ENCODE measurements at regions not wholly inside any gene's neighbourhood (a gene's known extent, or its start where the extent isn't known, plus 50 kb on each side); places are given as distances from the start of the nearest gene placed in this dataset.
"Not testable (repeated sequence)": the region's sequence is repeated elsewhere in the genome, so short reads cannot be mapped to it uniquely, and the experiment has no call there.

DNA sequence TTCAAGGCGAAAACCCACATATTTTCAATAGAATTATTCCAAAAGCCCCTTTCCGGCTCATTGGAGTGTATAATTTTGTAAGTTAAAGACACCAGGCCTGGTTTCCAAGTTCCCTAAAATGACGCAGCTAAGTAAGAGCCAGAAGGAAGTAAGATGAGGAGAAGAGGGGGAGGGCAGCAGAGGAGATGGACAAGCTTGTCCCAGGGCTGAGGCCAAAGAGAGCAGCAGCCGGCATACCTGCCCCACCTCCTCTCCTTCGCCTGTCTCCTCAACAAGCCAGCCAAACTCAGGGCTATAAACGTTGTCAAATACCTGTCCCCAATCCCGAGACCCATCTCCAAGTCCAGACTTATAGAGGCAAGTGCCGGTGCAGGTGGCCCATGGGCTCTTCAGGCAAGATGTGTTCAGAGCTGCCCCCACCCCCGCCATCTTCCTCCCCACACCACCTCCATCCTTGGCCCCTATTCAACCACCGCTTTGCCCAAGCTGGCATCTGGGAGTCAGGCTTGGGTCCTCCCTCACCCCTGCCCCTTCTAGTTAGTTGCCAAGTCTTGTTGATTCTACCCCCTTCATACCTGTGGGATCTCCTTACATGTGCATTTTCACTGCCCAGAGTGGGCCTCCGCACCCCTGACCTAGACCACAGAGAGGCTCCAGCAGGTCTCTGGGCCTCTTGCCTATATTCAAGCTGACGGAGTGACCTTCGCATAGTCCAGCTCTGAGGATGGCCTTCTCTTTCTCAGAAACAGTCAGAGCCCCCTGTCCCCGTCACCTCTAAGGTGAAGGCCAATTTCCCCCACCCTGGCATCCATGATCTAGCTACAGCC lies 75.7 kb upstream of the SIRPA start:
- no peak for DNase-seq (ENCODE audit: low read depth)
- TF ChIP-seq, protein P1, sequence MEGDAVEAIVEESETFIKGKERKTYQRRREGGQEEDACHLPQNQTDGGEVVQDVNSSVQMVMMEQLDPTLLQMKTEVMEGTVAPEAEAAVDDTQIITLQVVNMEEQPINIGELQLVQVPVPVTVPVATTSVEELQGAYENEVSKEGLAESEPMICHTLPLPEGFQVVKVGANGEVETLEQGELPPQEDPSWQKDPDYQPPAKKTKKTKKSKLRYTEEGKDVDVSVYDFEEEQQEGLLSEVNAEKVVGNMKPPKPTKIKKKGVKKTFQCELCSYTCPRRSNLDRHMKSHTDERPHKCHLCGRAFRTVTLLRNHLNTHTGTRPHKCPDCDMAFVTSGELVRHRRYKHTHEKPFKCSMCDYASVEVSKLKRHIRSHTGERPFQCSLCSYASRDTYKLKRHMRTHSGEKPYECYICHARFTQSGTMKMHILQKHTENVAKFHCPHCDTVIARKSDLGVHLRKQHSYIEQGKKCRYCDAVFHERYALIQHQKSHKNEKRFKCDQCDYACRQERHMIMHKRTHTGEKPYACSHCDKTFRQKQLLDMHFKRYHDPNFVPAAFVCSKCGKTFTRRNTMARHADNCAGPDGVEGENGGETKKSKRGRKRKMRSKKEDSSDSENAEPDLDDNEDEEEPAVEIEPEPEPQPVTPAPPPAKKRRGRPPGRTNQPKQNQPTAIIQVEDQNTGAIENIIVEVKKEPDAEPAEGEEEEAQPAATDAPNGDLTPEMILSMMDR (IDR thresholded peaks at IDR 0.05; ENCODE audit: insufficient read depth, low read depth, low read length, missing control alignments): no peak
- no peak overlapping the region for H3K4me3 ChIP-seq (ENCODE audit: low read depth, low read length)

DNA sequence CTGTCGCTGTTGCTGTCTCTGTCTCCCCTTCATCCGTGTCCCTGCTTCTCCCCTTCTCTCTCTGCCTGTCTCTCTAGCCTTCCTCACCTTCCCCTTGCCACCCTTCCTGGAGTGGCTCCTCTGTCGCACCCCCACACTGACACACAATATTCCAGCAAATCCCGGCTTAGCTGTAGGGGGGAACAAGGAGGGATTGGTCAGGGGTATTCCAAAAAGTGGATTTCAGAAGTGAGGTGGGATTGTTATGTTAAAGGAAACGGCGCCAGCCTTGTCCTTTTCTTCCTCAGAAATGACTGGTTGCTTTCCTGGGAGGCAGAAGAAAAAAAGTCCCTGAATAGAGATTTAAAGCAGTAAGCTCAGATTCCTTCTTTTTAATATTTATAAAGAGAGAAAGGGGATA lies 76.3 kb upstream of the SIRPA start:
- no peak overlapping the region for H3K4me3 ChIP-seq (ENCODE audit: low read depth, low read length)
- no peak for DNase-seq (ENCODE audit: low read depth)
- TF ChIP-seq, protein P1 (IDR thresholded peaks at IDR 0.05; ENCODE audit: insufficient read depth, low read depth, low read length, missing control alignments): no peak

DNA sequence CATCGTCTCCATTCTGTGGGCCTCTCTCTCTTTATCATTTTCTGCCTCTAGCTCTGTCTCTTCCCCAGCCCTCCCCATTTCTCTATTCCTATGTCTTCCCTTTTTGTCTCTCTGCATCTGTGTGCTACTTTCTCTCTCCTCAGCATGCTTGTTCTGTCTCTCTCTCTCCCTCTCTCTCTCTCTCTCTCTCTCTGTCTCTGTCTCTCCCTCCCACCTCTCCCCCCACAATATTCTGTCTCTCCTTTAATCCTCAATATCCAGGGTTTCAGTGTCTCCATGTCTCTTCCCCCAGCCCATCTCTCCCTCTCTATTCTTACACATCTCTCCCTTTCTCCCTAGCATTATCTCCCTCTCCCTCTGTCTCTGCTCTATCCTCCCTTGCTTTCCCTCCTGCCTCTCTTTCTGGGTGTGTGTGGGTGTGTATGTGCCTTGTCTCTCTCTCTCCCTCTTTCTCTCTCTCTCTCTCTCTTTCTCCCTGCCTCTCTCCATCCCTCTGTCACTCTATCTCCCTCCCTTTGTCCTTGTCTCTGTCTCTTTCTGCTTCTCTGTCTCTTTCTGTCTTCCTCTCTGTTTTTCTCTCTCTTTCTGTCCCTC lies 76.9 kb upstream of the SIRPA start:
- TF ChIP-seq, protein P1 (IDR thresholded peaks at IDR 0.05; ENCODE audit: insufficient read depth, low read depth, low read length, missing control alignments): no peak
- no peak for DNase-seq (ENCODE audit: low read depth)
- no peak overlapping the region for H3K4me3 ChIP-seq (ENCODE audit: low read depth, low read length)

DNA sequence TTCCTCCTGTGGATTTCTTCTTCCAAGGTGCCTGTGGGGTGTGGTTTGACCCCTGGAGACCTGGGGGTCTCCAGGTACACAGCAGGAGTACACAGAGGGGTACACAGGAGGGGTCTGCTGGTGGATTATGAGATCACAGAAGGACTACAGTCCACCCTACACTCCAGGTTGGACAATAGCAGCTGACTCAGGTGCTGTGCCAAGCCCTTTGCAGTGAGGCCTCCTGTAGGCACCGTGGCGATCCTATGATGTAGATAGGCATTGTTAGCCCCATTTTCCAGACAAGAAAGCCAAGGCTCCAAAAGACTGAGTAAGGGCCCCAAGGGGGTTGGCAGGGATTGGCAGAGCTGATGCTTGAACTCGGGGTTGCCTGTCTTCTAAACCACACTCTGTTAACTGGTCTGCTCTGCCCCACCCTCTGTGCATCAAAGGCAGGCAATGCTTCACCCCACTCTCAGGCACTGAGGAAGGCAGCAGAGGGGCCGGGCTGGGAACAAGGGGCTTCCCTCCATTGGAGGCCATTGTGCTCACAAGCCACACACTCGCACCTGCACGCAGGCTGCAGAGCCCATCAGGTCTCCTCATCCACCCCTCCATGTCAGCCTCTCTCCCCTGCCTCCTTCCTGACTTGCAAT lies 77.5 kb upstream of the SIRPA start:
- DNase-seq (ENCODE audit: low read depth): no peak
- H3K4me3 ChIP-seq (ENCODE audit: low read depth, low read length): no peak overlapping the region
- TF ChIP-seq, protein P1 (IDR thresholded peaks at IDR 0.05; ENCODE audit: insufficient read depth, low read depth, low read length, missing control alignments): no peak

DNA sequence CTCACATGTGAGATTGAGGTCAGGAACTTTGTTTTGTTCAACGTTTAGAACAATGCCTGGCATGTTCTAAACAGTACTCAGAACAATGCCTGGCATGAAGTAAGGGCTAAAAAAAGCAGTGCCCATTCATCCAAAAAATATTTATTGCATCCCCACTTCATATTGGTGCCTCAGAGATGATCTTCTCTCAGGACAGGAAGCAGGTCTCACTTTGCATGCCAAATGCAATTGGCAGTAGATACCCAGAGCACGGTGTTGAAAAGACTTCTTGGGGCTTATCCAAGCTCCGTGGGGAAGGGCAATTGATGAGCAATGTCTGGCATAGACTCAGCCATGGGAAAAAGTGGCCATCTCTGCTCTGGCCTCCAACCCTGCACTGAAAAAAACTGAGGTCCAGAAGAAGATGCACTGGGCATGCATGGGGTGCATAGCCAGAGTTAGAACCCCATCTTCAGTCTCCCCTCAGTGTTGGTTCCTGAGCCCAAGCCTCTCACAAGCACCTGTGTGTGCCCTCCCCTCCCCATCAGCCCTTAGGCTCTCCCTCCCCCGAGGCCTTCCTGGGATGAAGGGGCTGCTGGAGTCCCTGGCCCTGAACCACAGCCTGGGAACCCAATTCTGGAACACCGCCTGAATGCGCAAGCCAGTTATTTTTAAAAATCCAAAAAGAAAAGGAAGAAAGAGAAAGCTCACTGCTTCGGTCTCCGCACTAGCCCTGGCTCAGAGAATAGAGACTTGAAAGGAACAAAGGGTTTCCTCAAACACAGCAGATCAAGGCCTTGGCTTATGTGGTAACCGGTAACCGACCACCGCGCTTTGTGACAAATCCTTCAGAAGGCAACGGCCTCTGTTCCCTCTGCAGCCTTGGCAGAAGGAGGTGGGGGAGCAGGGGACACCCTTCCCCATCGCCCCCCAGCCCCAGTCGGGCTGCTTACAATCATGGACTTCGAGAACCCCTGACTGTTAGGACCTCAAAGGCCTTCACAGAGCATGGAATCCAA lies 78.5 kb upstream of the SIRPA start:
- H3K4me3 ChIP-seq (ENCODE audit: low read depth, low read length): no peak overlapping the region
- TF ChIP-seq, protein P1 (IDR thresholded peaks at IDR 0.05; ENCODE audit: insufficient read depth, low read depth, low read length, missing control alignments): no peak
- DNase-seq (ENCODE audit: low read depth): no peak

DNA sequence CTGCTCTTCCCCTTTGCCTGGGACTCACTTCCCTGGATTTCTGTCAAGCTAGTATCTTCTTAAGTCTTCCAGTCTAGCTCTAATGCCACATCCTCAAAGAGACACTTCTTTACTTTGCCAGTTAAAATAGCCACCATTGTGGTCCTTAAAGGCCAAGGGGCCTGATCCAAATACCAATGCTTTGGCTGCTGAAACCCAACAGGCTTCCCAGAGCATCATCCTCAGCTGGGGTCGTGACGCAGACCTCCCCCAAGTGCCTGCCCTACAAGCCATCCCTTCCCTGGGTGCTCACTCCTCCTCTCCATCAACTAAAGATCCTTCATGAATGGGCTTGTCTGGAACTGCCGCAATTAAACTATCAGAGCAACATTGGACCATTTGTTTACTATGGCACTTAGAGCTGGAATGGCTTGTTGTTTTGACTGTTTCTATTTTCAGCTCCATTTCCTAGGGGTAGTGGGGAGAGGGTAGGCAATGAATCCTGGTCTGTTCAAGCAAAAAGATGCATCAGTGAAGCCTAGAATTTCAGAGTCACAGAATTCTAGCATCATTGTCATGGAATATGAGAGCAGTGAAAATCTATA lies 79.6 kb upstream of the SIRPA start:
- H3K4me3 ChIP-seq (ENCODE audit: low read depth, low read length): no peak overlapping the region
- DNase-seq (ENCODE audit: low read depth): no peak
- TF ChIP-seq, protein P1 (IDR thresholded peaks at IDR 0.05; ENCODE audit: insufficient read depth, low read depth, low read length, missing control alignments): no peak

DNA sequence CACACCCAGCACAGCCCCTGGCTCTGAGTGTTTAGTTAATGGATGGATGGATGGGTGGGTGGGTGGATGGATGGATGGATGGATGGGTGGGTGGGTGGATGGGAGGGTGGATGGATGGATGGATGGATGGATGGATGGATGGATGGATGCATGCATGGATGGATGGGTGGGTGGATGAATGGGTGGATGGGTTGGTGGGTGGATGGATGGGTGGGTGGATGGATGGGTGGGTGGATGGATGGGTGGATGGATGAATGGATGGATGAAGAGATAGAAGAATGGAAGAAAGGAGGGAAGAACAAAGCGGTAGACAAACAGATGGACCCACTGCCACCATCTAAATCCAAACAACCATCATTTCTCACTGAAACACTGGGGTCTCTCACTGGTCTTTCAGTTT lies 80.3 kb upstream of the SIRPA start:
- not testable (repeated sequence) for H3K4me3 ChIP-seq (ENCODE audit: low read depth, low read length); DNase-seq (ENCODE audit: low read depth)
